Activated T-cell treated with anti-CD3 and anti-CD28 coated beads, Interleukin-2, amount 50 U/mL, for 1 hour (primary cell): ENCODE measurements at regions not wholly inside any gene's neighbourhood (a gene's known extent, or its start where the extent isn't known, plus 50 kb on each side); places are given as distances from the start of the nearest gene placed in this dataset.

Source experiments
- DNase-seq: peaks from one replicate; pipeline ENCODE4 v3.0.0-alpha.2; 2020

DNA sequence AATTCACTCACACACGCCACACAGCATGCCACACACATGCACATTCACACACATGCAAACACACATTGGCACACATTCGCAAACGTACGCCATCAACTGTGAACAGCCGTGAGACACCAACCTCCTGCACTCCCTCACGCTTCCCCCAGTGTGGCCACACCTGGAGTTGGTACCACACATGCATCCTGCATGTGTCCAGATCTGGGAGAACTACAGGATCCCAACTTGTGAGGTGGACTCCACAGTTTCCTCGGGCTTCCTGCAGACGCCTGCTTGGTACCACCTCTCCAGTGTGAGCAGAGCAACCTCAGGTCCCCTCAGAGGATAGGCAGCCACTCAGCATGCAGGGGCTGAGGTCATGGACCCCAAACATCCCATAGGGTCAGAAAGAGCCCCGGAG is 239.0 kb downstream of the EIPR1 start:
- no peak for DNase-seq

GRCh38 chr2:3137651-3138300 is 239.8 kb downstream of the EIPR1 start:
- no peak for DNase-seq

- no peak for DNase-seq
These were observed 241.9 kb downstream of the EIPR1 start for GRCh38 chr2:3135676-3136075.

DNA sequence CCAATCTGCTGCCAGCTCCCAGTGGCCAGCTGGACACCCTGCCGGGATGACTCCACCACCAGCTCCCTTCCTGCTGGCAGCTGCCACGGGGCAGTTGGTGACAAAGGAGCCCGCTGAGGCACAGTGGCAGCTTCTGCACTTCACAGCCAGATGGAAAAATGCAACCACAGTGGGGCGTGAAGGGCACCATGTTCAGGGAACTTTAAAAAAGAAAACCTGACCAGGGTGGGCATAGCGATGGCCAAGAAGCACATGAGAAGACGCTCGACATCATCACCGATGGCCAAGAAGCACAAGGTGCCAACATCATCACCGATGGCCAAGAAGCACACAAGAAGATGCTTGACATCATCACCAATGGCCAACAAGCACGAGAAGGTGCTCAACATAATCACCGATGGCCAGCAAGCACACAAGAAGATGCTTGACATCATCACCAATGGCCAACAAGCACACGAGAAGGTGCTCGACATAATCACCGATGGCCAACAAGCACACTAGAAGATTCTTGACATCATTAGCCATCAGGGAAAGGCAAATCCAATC is 243.5 kb downstream of the EIPR1 start:
- DNase-seq, result no peak

DNA sequence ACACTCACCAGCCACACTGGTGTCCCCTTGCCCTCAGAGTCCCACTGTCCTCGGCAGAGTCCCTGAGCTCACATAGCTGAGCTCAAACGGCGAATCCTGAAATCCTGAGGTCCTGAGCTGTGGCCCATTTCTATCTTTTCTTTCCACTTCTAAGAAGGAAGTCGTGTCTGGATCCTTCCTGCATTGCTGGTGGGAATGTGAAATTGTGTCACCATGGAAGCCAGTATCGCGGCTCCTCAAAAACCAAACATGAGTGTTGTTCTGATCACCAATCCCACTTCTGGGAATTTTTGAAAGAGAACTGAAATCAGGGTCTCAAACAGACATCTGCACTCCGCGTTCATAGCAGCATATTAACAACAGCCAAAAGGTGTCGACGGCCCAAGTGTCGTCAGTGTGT is 244.7 kb downstream of the EIPR1 start:
- no peak for DNase-seq

GRCh38 chr2:3132466-3132865 is 245.2 kb downstream of the EIPR1 start:
- DNase-seq, result no peak

DNA sequence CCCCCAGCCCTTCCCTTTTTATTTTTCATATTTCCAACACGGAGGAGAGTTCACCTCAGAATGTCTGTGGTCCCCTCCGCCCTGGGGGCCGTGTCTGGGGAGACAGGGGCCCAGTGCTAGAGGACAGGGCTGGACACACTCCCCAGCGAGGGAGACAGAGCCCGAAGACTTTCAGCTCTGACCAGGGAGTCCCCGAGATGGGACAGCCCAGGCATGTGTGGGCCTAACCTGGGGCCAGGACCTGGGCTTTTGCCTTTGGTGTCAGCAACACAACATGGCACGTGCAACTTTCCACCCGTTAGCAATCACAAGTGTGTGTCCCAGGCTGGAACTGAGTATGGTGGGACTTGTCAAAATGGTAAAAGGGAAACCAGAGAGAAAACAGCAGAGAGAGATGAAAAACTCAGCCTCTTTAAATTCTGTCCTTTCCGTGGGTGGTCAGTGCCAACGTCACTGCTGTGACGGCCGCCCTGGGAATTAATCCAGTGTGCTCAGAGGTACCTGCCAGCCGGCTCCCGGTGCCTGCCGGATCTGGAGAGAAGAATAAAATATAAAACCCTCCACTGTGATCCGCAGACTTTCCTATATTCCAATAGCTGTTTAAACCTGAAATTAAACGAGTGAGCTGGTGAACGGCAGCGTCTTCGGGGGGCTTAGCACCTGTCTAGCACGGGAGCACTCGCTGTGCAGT is 245.8 kb downstream of the EIPR1 start:
- DNase-seq, result no peak

GRCh38 chr2:3130889-3131635 is 246.6 kb downstream of the EIPR1 start:
- DNase-seq, result no peak

DNA sequence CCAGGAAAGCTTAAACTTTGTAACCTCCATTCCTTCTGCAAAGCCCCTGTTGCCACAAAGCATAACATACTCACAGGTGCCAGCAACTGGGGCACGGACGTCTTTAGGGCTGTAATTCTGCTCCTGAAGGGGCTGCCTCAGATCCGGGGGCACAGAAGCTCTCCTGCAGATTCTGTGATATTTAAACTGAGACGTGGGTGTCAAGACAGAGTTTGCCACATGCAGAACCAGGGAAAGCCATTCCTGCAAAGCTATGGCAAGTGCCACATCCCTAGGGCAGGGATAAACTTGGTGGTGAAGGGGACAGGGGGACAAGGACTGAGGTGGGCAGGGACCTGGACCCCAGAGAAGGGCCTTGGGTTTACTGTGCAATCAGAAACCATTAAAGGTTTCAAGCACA is 247.2 kb downstream of the EIPR1 start:
- DNase-seq, result no peak

DNA sequence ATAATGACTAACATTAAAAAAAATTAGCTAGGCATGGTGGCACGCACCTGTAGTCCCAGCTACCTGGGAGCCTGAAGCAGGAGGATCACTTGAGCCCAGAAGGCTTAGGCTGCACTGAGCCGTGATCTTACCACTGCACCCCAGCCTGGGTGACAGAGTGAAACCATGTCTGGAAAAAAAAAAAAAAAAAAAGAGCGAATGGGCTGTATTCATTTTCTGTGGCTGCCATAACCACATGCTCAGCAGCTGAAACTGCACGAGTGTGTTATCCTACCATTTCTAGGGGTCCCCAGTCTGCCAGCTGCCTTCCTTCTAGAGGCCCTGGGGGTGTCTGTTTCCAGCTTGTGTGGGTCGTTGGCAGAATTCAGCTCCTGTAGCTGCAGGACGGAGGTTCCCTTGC is 247.8 kb downstream of the EIPR1 start:
- no peak for DNase-seq

DNA sequence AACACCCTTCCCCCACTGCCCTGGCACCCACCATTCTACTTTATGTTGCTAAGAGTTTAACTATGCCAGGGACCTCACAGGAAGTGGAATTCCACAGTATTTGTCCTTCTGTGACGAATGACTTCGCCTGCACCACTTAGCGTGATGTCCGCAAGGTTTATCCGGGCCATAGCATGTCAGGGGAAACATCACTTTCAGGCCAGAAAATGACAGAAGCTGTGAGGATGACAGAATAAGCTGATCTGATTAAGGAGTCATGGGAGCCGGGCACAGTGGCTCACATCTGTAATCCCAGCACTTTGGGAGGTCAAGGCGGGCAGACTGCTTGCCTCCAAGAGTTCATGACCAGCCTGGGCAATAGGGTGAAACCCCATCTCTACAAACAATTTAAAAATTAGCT is 248.8 kb downstream of the EIPR1 start:
- DNase-seq, result no peak

- no peak for DNase-seq
These were observed 249.9 kb downstream of the EIPR1 start for GRCh38 chr2:3127710-3128109.

DNA sequence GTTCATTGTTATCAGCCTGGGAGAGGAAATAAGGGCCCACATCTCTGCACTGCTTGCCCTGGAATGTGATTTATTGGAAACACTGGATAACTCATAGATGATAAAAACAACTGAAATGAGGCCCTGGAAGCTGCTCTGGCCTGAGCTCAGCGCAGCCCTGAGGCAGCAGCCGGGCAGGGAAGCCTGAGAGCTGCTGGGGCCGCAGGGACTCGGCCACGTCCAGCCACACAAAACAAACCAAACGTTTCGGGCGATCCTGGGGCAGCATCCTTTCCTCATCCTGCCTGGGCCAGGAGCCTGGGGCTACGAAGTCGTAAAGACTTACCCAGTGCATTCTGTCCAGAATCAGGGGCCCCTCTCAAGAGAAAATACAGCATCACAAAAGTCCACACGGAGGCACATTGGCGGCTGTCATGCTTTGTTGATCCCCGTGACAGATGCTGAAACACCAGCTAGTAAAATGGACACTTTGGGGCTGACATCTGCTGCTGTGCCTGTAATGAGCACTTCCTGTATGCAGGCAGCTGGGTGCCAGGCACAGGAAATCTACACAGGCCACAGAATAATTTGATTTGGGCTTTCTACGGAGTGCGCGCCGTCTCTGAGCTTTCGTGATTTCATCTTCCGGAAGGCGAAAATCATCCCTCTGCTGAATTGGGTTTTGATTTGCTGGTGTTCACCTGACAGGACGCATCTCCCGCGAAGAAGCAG is 250.6 kb downstream of the EIPR1 start:
- DNase-seq, result no peak

GRCh38 chr2:3126171-3126910 is 251.3 kb downstream of the EIPR1 start:
- DNase-seq, result no peak

- DNase-seq, result no peak
These were observed 251.9 kb downstream of the EIPR1 start for GRCh38 chr2:3125761-3126130.

- DNase-seq, result no peak
These were observed 252.4 kb downstream of the EIPR1 start for GRCh38 chr2:3125001-3125760.

DNA sequence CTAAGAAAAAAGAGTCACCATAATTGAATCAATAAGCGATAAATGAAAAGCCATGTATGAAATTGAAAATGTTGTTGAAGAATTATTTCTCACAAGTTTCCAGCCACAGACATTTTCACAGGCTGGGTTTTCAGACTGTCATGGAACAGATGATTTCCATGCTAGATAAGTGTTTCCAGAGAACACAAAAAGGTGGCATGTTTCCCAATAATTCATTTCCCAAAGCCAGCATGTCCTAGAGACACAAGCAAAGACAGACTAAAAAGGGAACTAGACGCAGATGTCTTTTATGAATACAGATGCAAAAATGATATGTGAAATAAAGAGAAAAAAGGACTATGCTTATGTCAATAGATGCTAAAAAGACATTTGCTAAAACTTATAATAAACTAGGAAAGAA is 255.1 kb downstream of the EIPR1 start:
- DNase-seq, result no peak

DNA sequence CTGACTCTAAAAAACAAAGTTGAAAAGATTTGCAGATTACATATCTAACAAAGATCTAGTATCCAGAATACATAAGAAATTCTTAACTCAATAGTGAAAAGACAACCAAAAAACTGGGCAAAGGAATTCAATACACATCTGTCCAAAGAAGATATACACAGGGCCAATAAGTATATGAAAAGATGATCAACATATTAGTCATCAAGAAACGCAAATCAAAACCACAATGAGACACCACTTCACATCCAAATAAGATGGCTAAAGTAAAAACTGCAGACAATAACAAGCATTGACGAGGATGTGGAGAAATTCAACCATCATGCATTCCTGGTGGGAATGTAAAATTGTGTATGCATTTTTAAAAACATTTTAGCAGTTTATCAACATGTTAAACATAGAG is 256.0 kb downstream of the EIPR1 start:
- no peak for DNase-seq

DNA sequence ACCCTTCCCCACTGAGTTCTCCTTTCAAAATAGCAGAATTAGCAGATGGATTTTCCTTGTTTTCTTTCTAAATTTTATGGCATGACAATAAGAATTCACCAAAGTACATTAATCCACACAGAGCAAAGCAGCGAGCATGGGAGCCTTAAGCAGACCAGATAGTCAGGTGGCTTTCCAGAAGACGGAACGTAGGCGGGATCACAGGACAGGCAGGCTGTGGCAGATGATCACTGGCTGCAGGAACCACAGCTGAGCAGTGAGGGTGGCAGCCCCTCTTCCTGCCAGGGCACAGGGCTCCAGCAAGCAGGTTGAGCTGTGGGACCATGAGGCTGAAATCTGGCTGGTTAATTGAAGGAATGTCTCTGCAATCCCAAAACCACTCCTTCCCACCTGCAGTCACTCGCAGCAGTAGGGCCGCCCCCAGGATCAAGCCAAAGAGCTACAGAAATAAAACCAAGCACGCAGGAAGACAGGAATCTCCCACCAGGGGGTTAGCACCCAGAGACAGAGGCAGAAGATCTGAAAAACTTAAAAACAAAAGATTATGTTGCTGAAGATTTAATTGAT is 259.9 kb downstream of the EIPR1 start:
- DNase-seq, result no peak

GRCh38 chr2:3116371-3116770 is 261.2 kb downstream of the EIPR1 start:
- DNase-seq, result no peak

DNA sequence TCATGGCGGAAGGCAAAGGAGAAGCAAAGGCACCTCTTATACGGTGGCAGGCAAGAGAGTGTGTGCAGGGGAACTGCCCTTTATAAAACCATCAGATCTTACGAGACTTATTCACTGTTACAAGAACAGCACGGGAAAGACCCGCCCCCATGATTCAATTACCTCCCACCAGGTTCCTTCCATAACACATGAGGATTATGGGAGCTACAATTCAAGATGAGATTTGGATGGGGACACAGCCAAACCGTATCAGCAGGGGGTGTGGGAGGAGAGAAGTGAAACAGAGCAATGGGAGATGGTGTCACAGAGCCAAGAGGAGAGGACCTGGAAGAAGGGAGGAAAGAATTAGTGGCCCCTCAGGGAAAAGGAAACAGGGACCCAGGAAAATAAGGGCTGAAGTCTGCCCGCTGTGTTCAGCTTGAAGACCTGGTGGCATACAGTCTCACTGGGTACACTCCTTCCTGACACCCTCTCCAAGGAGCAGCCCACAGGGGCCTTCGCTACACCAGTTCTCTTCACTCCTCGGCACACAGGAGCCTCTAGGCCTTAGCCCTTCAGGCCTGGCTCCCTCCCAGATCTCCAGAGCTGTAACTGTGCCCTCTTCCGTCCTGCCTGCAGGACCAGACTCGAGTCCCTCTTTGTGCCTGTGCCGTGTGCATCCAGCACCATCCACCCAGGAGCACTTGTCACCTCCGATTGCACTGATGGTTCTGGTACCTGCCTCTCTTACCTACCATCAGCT is 262.1 kb downstream of the EIPR1 start:
- DNase-seq, result no peak
